ENCODE measurements at regions not wholly inside any gene's neighbourhood (a gene's known extent, or its start where the extent isn't known, plus 50 kb on each side); places are given as distances from the start of the nearest gene placed in this dataset.

- no peaks in the 10 kb centered on the region for H3K9me2 ChIP-seq (replicated peaks; ENCODE audit: low read depth, low read length)
- TF ChIP-seq CTCF (conservative IDR thresholded peaks at IDR 0.05; ENCODE audit: low read length): no peak
- TF ChIP-seq EZH2phosphoT487 (IDR thresholded peaks at IDR 0.05; ENCODE audit: borderline replicate concordance): no peak
- H4K20me1 ChIP-seq (ENCODE audit: insufficient read depth, low read length, poor library complexity, severe bottlenecking): no peaks in the 10 kb centered on the region
- H3K79me2 ChIP-seq (ENCODE audit: insufficient read depth, low read length): no peaks in the 10 kb centered on the region
- no peak overlapping the region for H3K4me2 ChIP-seq (ENCODE audit: low read depth, low read length, poor library complexity, severe bottlenecking)
- no peak overlapping the region for H2AFZ ChIP-seq (ENCODE audit: low read length)
- no peak overlapping the region for H3K4me3 ChIP-seq (ENCODE audit: low read length, poor library complexity, severe bottlenecking)
- H3K9me3 ChIP-seq (ENCODE audit: insufficient read depth, low read depth, low read length): no peaks in the 10 kb centered on the region
- H3K27me3 ChIP-seq (ENCODE audit: insufficient read depth, low read length, poor library complexity, severe bottlenecking): no peaks in the 10 kb centered on the region
- no peaks in the 10 kb centered on the region for H3F3A ChIP-seq (ENCODE audit: low read depth)
- H3K36me3 ChIP-seq (ENCODE audit: insufficient read depth, low read length): no peaks in the 10 kb centered on the region
- H3K9ac ChIP-seq (ENCODE audit: low read depth, low read length, poor library complexity, severe bottlenecking): no peak overlapping the region
- H3K4me1 ChIP-seq (ENCODE audit: insufficient read depth, low read length, poor library complexity, severe bottlenecking): no peaks in the 10 kb centered on the region
Observed at GRCh38 chr11:113528982-113529381, 53.8 kb upstream of the DRD2 start.

- H3K9ac ChIP-seq (ENCODE audit: low read depth, low read length, poor library complexity, severe bottlenecking): no peak overlapping the region
- no peaks in the 10 kb centered on the region for H3K27me3 ChIP-seq (ENCODE audit: insufficient read depth, low read length, poor library complexity, severe bottlenecking)
- no peaks in the 10 kb centered on the region for H3F3A ChIP-seq (ENCODE audit: low read depth)
- H3K4me3 ChIP-seq (ENCODE audit: low read length, poor library complexity, severe bottlenecking): no peak overlapping the region
- H3K9me3 ChIP-seq (ENCODE audit: insufficient read depth, low read depth, low read length): no peaks in the 10 kb centered on the region
- H3K9me2 ChIP-seq (replicated peaks; ENCODE audit: low read depth, low read length): no peaks in the 10 kb centered on the region
- no peaks in the 10 kb centered on the region for H3K36me3 ChIP-seq (ENCODE audit: insufficient read depth, low read length)
- TF ChIP-seq EZH2phosphoT487 (IDR thresholded peaks at IDR 0.05; ENCODE audit: borderline replicate concordance) (no peak), CTCF (conservative IDR thresholded peaks at IDR 0.05; ENCODE audit: low read length) (no peak)
- H2AFZ ChIP-seq (ENCODE audit: low read length): no peak overlapping the region
- H3K4me1 ChIP-seq (ENCODE audit: insufficient read depth, low read length, poor library complexity, severe bottlenecking): no peaks in the 10 kb centered on the region
- no peaks in the 10 kb centered on the region for H3K79me2 ChIP-seq (ENCODE audit: insufficient read depth, low read length)
- no peaks in the 10 kb centered on the region for H4K20me1 ChIP-seq (ENCODE audit: insufficient read depth, low read length, poor library complexity, severe bottlenecking)
- H3K4me2 ChIP-seq (ENCODE audit: low read depth, low read length, poor library complexity, severe bottlenecking): no peak overlapping the region
Observed at GRCh38 chr11:113526521-113526920, 51.3 kb upstream of the DRD2 start.

Data from Loucy (cell line).